Stimulated activated CD8-positive, alpha-beta memory T cell treated with anti-CD3 and anti-CD28 coated beads, Interleukin-7, amount 100 ng/mL, for 48 hours (primary cell): ENCODE measurements at regions not wholly inside any gene's neighbourhood (a gene's known extent, or its start where the extent isn't known, plus 50 kb on each side); places are given as distances from the start of the nearest gene placed in this dataset.

Experiments used
- DNase-seq, 2 donors: peaks; one replicate each; pipeline ENCODE4 v3.0.0-alpha.2; 2020; ENCODE audit warnings: low read depth in 1 of 2; ENCODE audit errors: extremely low read depth in 1 of 2

DNA sequence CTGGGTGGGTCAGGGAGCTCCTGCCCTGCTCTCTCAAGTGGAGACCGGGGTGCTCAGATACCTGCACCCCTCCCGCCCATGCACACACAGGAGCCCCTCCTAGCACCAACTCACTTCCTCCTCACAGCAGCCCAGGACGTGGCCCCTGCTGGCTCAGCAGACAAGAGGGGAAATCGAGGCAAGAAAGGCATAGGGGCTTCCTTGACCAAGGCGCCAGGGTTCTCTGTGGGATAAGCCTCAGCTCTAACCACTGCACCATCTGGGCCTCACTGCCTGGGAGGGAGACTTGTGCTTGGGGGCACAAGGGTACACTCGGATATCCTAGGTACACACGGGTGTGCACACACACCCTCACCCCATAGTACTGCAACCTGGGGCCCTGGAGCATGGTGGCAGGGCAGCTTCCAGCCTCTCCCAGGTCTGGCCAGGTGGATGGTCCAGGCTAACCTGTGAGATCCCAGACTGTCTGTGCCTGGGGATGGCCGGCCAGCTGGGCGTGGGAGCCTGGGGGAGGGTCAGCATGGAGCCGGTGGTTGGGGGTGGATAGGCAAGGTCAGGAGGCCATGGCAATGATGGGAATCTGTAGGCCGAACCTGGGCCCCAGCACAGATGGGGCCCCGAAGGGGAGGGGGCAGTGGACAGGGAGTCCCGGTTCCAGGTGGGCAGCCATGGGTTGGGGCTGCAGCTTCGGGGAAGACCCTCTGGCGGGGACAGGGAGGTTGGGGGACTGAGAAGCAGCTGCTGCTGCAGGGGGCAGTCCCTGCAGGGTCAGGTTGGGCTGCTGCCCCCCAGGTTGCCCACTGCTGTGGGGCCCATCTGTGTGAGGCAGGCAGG is 312.4 kb downstream of the TMEM121 start:
- no peak for DNase-seq

DNA sequence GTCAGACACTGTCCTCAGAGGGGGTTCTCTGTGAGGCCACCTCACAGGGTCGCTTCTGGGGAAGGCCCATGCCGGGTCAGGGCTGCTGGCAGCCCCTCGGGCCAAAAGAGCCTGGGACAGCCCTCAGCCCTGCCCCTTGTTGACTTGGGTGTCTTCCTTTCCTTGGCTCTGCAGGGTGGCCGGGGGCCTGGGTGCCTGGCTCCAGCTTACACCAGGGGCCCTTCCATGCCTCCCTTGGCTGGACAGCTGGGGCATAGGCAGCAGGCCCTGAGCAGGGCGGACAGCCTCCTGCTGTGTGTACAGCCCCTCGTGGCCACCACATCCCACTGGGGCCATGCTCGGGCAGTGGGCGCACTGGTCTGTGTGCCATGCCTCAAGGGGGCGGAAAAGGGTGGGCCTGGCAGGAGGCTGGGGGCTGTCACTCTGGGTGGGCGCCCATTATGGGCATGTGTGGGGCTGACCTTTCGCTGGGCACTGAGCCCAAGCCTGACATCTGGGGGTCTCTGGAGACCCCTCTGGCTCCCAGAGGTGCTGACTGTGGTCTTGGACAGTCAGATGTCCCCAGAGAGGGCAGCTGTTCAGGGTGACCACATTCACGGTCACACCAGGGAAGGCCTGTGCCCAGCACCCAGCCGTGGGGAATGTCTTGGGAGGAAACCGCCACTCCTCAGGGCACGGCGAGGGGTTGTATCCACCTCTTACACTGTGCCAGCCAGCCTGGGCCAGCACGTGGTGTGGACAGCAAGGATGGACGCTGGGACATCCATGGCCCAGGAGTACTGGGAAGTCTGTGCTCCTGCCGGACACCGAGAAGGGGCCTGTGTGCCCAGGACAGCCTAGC is 313.3 kb downstream of the TMEM121 start:
- DNase-seq = no peak

DNA sequence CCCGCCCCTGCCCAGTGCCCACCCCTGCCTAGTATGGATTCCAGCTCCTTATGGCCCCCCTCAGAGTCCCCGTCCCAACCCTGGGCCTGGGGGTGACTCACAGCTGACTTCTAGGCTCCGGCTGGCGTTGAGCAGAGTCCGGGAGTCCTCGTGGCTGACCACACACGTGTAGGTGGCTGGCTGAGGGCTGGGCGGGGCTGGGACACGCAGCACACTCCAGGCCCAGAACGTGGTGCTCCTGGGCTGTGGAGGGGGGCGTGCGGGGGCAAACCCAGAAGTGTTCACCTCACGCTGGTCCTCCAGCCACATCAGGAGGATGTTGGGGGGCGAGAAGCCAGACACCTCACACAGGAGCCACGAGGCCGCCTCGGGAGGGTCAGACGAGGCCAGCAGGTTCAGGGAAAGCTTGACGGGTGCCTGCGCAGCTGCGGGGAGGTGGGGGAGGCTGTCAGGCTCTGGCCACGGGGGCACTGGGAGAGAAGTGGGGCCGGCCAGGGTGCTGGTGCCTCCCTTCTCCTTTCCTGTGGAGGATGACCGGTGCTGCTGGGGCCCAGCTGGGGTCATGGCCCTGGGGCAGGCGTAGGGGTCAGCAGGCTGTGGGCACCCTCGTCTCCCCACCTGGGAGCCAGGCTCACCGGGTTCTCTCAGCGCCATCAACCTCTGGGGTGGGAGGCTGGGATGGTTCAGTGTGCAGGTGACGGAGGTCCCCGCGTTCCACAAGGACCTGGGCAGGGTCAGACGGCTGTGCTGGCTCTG is 314.1 kb downstream of the TMEM121 start:
- DNase-seq = no peak

DNA sequence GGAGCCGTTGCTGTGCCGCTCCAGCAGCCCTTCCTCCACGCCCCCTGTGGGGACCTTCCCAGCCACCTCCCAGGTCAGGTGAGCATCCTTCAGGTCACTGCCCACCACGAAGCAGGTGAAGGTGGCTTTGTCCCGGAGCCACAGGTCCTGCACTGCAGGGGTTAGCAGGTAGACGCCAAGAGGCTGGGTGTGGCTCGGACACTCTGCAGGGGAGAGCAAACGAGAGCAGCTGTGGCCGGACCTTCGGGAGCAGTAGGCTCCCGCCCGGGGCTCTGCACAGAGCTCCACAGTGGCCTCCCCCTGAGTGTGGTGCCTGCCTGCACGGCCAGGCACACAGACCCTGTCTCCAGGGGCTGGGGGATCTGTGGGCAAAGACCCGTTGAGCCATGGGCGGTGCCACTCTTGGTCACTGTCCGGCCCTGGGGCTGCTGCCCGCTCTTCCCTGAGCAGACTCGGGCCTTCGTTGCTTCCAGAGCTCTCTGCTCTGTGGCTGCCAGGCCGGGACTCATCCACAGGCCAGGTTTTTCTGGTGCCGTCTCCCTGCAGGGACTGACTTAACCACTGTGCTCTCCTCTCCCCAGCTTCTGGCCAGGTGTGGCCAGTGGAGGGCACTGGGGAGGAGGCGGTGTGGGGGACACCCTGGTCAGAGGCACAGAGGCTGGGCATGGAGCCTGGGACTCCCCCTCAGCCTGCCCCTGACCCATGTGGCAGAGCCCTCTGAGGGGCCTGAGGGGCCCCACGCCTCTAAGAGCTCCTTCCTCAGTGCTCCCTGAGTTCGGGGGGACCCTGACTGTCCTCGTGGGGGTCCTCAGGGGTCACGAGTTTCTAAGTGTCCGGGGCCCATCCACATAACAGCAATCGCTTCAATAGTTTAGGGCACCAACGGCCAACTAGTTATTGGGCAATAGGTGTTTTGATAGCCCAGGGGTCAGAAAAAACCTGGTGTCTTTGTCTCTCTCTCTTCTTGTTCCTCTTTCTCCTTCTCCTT is 314.9 kb downstream of the TMEM121 start:
- DNase-seq = no peak

DNA sequence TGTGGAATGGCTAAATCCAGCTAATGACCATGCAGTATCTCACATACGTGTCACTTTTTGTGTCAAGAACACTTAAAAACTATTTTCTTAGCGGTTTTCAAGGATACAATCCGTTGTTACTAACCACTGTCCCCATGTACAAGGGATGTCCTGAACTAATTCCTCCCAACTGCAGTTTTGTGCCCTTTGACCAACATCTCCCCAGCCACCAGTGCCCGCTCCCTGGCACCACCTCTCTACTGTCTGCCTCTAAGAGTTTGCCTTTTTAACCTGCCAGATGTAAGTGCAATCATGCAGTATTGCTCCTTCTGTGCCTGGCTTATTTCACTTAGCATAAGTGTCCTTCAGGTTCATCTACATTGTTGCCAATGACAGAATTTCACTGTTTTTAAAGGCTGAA is 315.7 kb downstream of the TMEM121 start:
- DNase-seq = no peak

DNA sequence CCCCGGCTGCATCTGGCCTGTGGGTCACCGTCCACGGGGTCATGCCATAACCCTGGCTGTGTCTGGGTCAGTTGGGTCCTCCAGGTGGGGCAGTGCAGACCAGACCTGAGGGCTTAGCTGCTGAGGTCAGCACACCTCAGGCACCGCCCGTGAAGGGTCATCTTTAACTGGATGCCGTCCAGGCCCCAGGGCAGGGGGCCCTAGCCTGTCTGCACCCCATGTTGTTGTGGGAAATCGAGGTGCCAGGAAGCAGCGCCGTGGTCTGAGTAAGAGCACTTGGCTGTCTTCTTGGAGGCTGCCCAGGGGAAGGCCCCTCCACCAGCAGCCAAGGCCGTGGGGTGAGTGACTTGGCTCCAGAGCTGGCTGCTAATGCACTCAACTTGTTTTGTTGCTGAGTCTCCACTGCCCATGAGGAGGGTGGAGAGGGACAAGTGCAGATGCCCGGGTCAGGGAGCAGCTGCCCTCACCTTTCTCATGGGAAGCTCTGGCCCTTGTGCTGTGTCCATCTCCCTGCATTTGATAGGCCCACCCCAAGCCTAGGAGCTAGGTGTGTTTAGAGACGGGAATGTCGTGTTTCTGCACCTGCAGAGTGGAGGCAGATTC is 317.2 kb downstream of the TMEM121 start:
- DNase-seq = no peak

DNA sequence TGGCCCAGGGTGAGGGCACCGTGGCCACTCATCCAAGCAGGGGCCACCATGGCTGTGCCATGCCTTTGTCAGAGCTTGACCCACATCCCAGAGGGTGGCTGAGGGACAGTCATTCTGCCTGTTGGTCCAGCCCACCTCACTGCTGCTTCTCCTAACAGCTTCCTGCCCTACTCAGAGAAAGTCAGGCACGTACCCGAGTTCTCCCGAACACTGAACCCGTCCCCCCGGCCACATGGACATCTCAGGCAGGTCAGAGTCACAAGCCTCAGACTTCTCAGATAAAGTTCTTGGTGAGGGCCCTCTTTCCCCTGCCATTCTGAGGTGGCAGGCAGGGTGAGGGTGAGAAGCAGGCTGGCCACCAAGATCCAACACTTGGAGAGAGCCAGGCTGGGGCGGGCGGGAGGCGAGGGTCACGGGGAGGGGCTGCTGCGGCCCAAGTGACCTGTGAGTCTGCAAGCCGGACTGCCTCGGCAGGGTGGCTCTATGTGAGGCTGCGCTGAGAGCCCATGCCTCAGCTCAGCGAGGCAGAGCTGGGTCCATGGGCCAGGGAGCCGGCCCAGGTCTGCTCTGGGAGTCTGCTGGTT is 317.8 kb downstream of the TMEM121 start:
- DNase-seq = no peak

DNA sequence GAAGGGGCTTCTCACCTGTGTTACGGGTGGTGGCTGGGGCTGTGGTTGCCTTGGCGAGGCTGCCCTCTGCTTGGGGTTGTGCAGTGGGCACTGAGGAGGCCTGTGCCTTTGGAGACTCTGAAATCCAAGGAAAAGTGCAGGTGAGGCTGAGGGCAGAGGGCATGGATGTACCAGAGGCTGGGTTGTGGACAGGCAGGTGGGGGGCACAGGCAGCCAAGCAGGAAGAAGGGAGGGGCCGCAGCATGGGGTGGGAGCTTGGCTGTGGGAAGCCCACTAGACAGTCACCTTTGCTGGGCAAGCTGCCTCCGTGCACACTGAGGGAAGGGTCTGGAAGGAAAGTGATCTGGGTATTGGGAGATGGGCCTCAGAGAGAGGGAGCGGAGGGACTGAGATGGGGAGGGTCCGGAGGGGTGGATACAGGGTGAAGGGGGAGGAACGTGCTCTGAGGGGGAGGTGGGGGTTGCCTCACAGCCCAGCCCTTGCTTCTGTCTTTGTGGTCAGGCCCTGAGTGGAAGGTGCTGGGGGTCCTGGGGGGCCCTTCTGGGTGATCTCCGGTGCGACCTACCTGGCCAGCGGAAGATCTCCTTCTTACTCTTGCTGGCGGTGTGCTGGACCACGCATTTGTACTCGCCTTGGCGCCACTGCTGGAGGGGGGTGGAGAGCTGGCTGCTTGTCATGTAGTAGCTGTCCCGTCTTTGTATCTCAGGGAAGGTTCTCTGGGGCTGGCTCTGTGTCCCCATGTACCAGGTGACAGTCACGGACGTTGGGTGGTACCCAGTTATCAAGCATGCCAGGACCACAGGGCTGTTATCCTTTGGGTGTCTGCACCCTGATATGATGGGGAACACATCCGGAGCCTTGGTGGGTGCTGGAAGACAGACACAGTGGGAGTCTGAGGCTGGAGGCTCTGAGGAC is 318.7 kb downstream of the TMEM121 start:
- DNase-seq = no peak

DNA sequence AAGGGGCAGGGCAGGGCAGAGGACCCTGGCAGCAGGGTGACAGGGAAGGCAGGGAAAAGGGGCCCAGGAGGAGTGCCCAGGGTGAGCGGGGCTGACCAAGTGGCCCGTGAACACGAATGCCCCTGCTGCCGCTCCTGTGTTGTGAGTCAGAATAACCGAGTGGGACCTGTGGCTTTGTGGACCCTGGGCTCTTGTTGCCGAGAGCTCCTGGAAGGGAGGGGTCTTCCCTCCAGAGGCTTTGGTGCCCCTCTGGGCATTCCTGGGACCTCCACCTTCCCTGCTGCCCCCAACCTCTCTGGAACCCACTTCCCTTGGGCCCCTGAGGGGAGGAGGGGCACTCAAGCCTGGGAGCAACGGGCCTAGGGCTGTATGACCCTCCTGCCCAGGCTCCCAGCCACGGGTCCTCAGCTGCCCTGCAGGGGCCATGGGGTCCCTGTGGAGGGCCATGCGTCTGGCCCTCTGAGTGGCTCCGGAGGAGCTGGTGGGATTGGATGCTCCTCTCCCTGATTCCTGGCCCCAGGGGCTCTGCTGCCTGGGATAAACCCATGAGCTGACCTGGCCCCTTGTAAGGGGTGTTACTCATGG is 319.4 kb downstream of the TMEM121 start:
- DNase-seq = no peak

DNA sequence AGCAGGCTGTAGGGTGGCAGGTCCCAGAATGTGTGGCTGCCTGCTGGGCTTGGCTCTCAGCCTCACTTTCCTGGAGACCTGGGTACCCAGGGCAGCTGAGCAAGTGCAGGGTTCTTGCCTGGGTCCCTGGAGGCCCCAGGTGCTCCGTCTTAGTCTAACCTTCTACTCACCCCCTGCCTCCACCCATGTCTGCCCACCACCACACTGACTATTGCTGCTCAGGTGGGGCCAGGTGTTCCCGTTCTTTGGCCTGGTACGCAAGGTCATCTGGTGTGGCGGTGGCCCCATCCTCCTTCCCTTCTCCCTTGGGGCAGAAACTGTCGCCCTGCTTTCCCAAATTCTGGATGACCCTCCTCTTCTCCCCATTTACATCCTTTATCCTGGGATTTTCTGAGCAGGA is 319.9 kb downstream of the TMEM121 start:
- DNase-seq = no peak

DNA sequence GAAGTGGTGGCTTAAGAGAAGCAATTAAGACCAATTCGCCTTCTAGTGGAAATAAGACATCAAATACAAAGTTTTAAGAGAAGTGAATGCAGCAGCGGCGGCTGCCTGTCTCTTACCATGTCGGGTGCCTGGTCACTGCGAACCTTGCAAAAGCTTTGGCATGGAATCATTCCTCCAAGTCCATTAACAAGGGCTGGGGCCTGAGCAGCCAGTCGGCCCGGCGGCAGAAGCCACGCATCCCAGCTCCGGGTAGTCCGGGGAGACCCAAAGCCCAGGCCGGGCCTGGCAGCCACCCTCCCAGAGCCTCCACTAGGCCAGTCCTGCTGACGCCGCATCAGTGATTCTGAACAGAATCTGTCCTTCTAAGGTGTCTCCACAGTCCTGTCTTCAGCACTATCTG is 321.0 kb downstream of the TMEM121 start:
- DNase-seq = no peak

DNA sequence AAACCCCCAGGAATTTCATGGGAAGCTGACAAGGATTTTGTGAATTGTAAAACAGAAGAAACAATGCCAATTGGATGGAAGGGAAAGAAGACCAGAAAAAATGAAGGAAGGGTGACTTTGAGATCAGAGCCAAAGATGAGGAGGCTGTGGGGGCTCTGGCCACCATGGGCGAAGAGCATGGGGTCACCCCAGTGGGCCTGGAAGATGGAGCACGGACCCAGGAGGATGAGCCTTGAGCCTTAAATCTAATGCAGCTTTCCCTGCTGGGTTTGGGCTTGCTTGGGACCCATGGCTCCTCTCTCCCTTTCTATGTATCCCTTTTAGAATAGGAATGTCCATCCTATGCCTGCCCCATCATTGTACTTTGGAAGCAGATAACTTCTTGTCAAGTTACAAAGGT is 322.2 kb downstream of the TMEM121 start:
- DNase-seq = no peak

DNA sequence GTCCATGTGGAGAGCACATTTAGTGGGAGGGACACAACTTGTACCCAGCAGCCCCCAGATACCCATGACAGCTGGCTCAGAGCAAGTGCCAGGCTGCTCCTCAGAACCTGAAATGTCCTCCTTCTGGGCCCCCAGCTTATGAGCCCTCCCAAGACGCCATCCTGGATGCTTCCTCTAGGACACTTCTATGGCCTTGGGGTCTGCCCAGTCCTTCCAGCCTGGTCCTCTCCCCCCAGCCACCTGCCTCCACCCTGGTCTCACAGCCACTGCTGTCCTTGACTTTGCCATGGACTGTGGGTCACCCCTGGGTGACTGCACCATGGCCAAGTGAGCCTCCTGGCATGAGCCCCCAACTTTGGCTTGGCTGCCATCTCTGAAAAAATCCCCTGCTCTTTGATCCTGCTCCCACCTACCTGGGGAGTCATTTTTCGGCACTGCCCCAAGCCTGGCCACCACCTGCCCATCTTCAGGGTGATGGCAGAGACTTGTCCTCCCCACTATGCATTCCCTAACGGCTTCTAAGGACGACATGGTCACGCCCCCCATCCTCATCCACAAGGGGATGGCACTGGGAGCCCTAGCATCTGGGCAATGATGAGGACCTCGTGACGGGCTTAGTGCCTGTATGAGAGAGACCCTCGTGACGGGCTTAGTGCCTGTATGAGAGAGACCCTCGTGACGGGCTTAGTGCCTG is 323.7 kb downstream of the TMEM121 start:
- DNase-seq = no peak

DNA sequence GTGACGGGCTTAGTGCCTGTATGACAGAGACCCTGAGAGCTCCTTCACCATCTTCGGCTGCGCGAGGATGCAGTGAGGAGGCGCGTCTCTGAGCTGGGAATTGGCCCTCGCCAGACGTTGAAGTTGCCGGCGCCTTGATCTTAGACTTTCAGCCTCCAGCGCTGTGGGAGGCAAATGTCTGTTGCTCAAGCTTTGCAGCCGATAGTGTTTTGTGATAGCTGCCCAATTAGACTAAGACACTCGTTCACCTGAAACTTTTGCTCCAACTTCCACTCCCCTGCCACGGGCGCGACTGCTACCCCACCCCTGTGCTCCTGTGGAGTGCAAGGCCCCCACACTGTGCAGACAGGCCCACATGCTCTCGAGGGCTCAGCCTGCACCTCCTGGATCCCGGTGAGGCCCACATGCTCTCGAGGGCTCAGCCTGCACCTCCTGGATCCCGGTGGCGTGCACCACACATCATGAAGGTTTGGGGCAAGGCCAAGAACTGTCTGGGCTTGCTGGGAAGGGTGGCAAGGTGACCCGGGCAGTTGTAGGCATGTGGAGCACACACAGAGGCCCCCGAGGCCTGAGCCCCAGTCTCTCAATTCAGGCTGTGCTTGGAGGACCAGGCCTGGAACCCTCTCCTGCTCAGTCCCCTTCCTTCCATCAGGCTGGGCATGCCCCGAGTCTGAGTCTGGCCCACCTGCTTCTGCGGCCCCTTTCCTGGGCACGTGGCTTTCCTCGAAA is 324.6 kb downstream of the TMEM121 start:
- no peak for DNase-seq

DNA sequence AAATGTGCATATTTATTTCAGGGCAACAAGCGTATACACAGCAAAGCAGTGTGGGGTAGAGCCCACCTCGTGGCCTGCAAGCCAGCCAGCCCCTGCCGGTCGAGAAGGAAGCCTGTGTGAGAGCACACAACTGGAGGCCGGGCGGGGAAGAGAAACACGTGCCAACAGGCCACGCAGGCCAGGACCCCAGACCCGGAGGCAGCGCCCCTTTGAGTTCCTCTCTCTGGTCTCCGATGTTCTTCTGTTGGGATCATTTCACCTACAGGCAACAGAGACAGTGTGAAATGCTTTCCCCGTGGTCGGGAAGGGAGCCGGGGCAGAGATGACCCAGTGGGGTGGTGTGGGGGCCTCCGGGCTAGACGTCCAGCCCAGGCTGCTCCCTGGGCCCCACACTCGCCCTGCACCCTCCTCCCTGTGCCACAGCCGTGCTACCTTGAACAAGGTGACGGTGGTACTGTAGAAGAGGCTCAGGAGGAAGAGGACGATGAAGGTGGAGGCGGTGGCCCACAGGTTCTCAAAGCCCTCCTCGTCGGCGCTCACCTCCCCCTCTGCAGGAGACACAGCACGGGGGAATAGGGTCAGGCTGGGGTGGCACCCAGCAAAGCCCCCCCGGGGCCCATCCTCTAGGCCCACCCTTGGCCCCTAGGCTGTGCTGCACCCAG is 325.5 kb downstream of the TMEM121 start:
- DNase-seq = no peak

DNA sequence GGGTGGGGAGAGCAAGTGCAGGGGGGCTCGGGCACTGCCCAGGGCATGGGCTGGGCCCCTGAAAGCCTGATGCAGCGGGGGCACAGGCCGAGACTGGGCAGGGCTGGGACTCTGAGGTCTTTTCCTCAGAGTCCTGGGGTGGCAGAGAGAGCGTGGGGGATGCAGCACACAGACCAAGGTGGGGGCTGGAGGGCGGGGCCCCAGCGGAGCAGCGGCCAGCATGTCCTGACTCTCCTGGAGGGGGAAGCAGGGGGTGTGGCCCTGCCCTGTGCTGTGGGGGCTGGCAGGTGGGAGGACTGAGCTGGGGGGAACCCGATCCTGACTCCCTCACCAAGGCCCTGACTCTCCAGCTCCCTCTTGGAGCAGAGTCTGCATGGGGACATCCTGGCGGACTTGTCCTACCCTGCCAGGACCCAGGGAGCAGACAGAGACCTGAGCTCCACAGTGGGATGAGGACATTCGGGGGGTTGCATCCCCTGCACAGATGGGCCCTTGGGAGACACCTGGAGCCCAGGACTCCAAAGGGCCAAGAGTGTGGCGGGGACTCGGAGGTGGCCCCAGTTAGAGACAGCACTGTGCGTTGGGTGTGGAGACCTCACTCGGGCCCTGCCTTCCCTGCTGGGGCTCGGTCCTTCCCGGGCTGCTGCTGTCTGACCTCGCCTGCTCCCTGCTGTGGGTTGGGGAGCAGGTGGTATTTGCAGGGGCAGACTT is 326.1 kb downstream of the TMEM121 start:
- DNase-seq = no peak
